SK-N-MC (cell line): ENCODE measurements at regions not wholly inside any gene's neighbourhood (a gene's known extent, or its start where the extent isn't known, plus 50 kb on each side); places are given as distances from the start of the nearest gene placed in this dataset.

Source experiments
- EZH2 ChIP-seq: fragments of 200-600 bp; sonication (generic); IDR thresholded peaks from one replicate; pipeline ENCODE4 v1.6.1; 2017; ENCODE audit warnings: antibody characterized with exemption
- POLR2AphosphoS5 ChIP-seq: IDR thresholded peaks from 2 replicates; pipeline ENCODE4 v1.6.1; 2012; ENCODE audit warnings: mild to moderate bottlenecking, low read depth, low read length, borderline replicate concordance

DNA sequence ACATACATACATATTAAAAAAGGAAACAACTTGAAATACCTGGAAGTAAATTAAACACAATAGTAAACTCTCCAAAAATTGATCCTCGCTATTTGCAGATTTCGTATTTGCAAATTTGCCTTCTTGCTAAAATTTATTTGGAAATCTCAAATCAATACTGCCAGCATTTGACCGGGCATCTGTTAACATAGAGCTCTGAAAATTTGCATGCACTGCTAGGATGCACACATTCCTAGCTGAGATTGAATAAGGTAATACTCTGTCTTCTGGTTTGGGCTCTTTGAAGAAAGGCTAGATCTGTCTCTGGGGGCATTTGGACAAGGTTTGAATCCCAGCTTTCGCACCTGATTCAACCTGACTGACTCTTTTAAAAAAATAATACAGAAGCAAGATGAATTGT is 729.1 kb upstream of the MGAT4C start:
- no peak for TF ChIP-seq EZH2
- no peak for TF ChIP-seq POLR2AphosphoS5
